MCF 10A (cell line): ENCODE measurements at regions not wholly inside any gene's neighbourhood (a gene's known extent, or its start where the extent isn't known, plus 50 kb on each side); places are given as distances from the start of the nearest gene placed in this dataset.
A peak's percentile ranks its signal among the peaks of the same experiment; 100 is the strongest.

Source experiments
- BruUV-seq: library from RNA; stranded (reverse); fragments of 400-500 nt; replicated peaks from 2 replicates; lab custom pipeline; 2021; lab: Mats Ljungman, UMichigan
- CTCF ChIA-PET: fragments of 300-600 bp; sonication (Branson Sonifier 250); formaldehyde crosslinking; extraction: SDS; loops from one replicate; lab custom pipeline; 2021; ENCODE audit warnings: antibody characterized with exemption, inconsistent platforms; lab: Yijun Ruan, JAX
- POLR2A ChIA-PET: fragments of 300-600, 350-650 bp; sonication (Branson Sonifier 250); formaldehyde crosslinking; extraction: SDS; loops from one replicate; lab custom pipeline; 2020; ENCODE audit warnings: antibody characterized with exemption, inconsistent platforms; lab: Yijun Ruan, JAX
- DNase-seq: peaks from one replicate; pipeline ENCODE4 v3.0.0-alpha.2; 2018; ENCODE audit not compliant: unreplicated experiment
- H3K27ac Mint-ChIP-seq: one replicate; pipeline ENCODE4 v1.8.0; 2022; ENCODE audit warnings: mild to moderate bottlenecking, low read depth, mixed read lengths; ENCODE audit not compliant: unreplicated experiment
- H3K27me3 Mint-ChIP-seq: one replicate; pipeline ENCODE4 v1.8.0; 2022; ENCODE audit warnings: mixed read lengths; ENCODE audit not compliant: insufficient read depth, unreplicated experiment
- H3K36me3 Mint-ChIP-seq: one replicate; pipeline ENCODE4 v1.8.0; 2022; ENCODE audit warnings: mild to moderate bottlenecking, moderate library complexity, mixed read lengths; ENCODE audit not compliant: insufficient read depth, unreplicated experiment
- H3K4me1 Mint-ChIP-seq: one replicate; pipeline ENCODE4 v1.8.0; 2022; ENCODE audit warnings: mixed read lengths; ENCODE audit not compliant: insufficient read depth, unreplicated experiment
- H3K4me3 Mint-ChIP-seq: one replicate; pipeline ENCODE4 v1.8.0; 2022; ENCODE audit warnings: mild to moderate bottlenecking, moderate library complexity, mixed read lengths; ENCODE audit not compliant: unreplicated experiment
- H3K9me3 Mint-ChIP-seq: one replicate; pipeline ENCODE4 v1.8.0; 2022; ENCODE audit warnings: mixed read lengths; ENCODE audit not compliant: unreplicated experiment
- intact Hi-C: fragments of 100-400 bp; cut with micrococcal nuclease; formaldehyde crosslinking; loops from 2 replicates; pipeline ENCODE4 v1.14.1; 2022
- TF ChIP-seq, protein P1 (sequence below): fragments of 200-600 bp; IDR thresholded peaks from one replicate; pipeline ENCODE4 v1.8.0; 2022; ENCODE audit warnings: antibody characterized with exemption, mild to moderate bottlenecking; ENCODE audit not compliant: unreplicated experiment

DNA sequence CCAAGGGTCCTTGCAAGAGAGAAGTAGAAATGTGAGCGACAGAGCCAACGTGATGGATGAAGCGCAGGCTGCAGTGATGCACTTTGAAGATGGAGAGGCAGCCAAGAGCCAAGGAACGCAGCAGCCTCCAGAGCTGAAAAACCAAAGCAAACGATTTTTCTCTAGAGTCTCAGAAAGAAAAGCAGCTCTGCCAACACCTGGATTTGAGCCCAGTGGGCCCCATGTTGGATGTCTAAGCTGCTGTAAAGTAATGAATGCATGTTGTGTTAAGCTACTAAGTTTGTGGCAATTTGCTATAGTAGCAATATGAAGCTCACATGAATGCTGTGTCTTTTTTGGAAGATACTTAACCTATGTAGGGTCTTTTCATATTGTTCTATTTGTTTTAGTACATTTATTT, 894.3 kb downstream of the EFNB2 start:
- Mint-ChIP-seq H3K4me3 (no peak overlapping the region), H3K4me1 (no peaks in the 10 kb centered on the region), H3K27ac (no peak overlapping the region), H3K36me3 (no peaks in the 10 kb centered on the region), H3K9me3 (no peaks in the 10 kb centered on the region), H3K27me3 (no peaks in the 10 kb centered on the region)
- CTCF ChIA-PET, result interaction anchor here (0.7 to 0.9 kb wide), 2 partner anchors 23 to 614 kb away, joined by 3 read pairs; no protein-coding TSS in a partner anchor
- DNase-seq, result no peak
- no TSS peak for BruUV-seq
- intact Hi-C loops, result no loop called here
- POLR2A ChIA-PET, result no interaction called here
- TF ChIP-seq, protein P1, sequence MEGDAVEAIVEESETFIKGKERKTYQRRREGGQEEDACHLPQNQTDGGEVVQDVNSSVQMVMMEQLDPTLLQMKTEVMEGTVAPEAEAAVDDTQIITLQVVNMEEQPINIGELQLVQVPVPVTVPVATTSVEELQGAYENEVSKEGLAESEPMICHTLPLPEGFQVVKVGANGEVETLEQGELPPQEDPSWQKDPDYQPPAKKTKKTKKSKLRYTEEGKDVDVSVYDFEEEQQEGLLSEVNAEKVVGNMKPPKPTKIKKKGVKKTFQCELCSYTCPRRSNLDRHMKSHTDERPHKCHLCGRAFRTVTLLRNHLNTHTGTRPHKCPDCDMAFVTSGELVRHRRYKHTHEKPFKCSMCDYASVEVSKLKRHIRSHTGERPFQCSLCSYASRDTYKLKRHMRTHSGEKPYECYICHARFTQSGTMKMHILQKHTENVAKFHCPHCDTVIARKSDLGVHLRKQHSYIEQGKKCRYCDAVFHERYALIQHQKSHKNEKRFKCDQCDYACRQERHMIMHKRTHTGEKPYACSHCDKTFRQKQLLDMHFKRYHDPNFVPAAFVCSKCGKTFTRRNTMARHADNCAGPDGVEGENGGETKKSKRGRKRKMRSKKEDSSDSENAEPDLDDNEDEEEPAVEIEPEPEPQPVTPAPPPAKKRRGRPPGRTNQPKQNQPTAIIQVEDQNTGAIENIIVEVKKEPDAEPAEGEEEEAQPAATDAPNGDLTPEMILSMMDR, result no peak

- peaks cover 10% of the 10 kb centered on the region for H3K4me1 Mint-ChIP-seq
- CTCF ChIA-PET, result no interaction called here
These were observed 897.0 kb downstream of the EFNB2 start for GRCh38 chr13:105638426-105638825.

DNA sequence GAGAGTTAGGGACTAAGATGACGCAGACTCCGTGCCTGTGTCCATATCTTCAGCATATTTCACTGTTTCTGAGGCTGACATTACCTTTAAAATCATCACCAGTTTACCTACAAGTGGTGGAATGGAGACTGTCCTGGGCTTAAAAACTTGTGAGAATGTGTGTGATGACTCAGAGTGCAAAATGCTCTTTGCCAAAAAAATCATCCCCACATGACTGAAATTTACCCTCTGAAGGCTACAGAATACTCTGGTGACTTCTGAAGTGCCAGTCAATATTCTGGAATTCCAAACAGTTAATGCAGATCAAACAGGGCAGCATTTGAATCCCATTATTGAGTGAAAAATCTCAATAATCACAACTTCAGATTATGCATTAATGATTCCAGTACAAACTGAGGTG, 901.4 kb downstream of the EFNB2 start:
- Mint-ChIP-seq H3K9me3 (peaks cover 7% of the 10 kb centered on the region), H3K36me3 (no peaks in the 10 kb centered on the region), H3K27ac (no peak overlapping the region), H3K27me3 (no peaks in the 10 kb centered on the region), H3K4me1 (peaks cover 10% of the 10 kb centered on the region), H3K4me3 (no peak overlapping the region)
- ChIA-PET CTCF (no interaction called here), POLR2A (no interaction called here)
- intact Hi-C loops, result no loop called here
- DNase-seq, result peak; percentile 20
- no TSS peak for BruUV-seq
- TF ChIP-seq, protein P1, result no peak

More at GRCh38 chr13:105638426-105638825, 897.0 kb downstream of the EFNB2 start:
- TF ChIP-seq, protein P1, result no peak
- DNase-seq, result no peak
- no peaks in the 10 kb centered on the region for H3K36me3 Mint-ChIP-seq
- no peak overlapping the region for H3K4me3 Mint-ChIP-seq
- intact Hi-C loops, result no loop called here
- H3K27me3 Mint-ChIP-seq, result no peaks in the 10 kb centered on the region
- no peaks in the 10 kb centered on the region for H3K9me3 Mint-ChIP-seq
- no peak overlapping the region for H3K27ac Mint-ChIP-seq
- POLR2A ChIA-PET, result no interaction called here
- BruUV-seq, result no TSS peak

- Mint-ChIP-seq H3K36me3 (no peaks in the 10 kb centered on the region), H3K27ac (no peak overlapping the region), H3K4me1 (peaks cover 10% of the 10 kb centered on the region), H3K27me3 (no peaks in the 10 kb centered on the region), H3K9me3 (peaks cover 7% of the 10 kb centered on the region), H3K4me3 (no peak overlapping the region)
- TF ChIP-seq, protein P1, result no peak
- no TSS peak for BruUV-seq
- intact Hi-C loops, result no loop called here
- ChIA-PET CTCF (no interaction called here), POLR2A (no interaction called here)
- DNase-seq, result no peak
These were observed 905.0 kb downstream of the EFNB2 start for GRCh38 chr13:105630431-105630830.
